ENCODE measurements at regions not wholly inside any gene's neighbourhood (a gene's known extent, or its start where the extent isn't known, plus 50 kb on each side); places are given as distances from the start of the nearest gene placed in this dataset.

DNA sequence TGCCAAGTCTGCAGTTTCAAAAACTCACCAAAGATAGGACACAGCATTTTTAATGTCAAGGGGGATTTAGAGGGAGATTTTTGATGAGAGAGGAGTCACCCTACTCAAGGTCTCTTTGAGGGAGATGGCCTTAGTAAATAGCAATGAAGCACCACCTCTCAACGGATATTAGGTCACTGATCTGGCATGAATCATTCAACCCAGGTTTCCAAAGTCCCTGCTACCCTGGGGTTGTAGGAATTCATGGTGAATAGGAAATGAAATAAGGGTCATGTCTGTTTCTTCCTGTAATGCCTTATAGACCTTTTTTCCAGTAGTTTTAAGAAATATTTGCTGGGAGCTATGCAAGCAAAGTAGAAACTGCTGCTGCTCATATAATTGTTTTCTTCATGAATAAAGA is 2154.9 kb downstream of the LRRC4C start:
- ATAC-seq (no peak), DNase-seq (no peak)
- ChIA-PET POLR2A (no interaction called here), CTCF (no interaction called here)
- intact Hi-C loops (cut with micrococcal nuclease), result no loop called here
- Mint-ChIP-seq H3K4me3 (no peak overlapping the region), H3K4me1 (ENCODE audit: low read depth) (no peaks in the 10 kb centered on the region), H3K9me3 (peaks cover 4% of the 10 kb centered on the region), H3K27me3 (no peaks in the 10 kb centered on the region), H3K36me3 (ENCODE audit: low read depth) (no peaks in the 10 kb centered on the region), H3K27ac (no peak overlapping the region)
- TF ChIP-seq, protein P1, sequence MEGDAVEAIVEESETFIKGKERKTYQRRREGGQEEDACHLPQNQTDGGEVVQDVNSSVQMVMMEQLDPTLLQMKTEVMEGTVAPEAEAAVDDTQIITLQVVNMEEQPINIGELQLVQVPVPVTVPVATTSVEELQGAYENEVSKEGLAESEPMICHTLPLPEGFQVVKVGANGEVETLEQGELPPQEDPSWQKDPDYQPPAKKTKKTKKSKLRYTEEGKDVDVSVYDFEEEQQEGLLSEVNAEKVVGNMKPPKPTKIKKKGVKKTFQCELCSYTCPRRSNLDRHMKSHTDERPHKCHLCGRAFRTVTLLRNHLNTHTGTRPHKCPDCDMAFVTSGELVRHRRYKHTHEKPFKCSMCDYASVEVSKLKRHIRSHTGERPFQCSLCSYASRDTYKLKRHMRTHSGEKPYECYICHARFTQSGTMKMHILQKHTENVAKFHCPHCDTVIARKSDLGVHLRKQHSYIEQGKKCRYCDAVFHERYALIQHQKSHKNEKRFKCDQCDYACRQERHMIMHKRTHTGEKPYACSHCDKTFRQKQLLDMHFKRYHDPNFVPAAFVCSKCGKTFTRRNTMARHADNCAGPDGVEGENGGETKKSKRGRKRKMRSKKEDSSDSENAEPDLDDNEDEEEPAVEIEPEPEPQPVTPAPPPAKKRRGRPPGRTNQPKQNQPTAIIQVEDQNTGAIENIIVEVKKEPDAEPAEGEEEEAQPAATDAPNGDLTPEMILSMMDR (IDR thresholded peaks at IDR 0.05), result no peak

DNA sequence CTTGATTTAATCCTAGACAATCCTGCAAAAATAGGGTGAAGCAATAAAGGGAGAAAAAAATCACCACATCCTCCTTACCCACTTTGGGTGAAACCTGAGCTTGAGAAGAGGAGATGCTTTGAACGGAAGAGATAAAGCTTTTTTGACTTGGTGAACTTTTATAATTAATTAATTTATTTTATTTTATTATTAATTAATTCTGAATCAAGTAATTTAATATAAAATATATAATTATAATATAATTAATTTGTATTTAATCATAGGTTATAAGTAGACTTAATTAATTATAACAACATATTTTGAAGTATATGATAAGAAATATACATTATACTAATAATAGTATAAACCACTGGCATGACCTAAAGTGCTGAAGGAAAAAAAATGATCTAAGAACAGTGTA is 2164.8 kb downstream of the LRRC4C start:
- ChIA-PET POLR2A (no interaction called here), CTCF (no interaction called here)
- TF ChIP-seq, protein P1 (IDR thresholded peaks at IDR 0.05), result no peak
- Mint-ChIP-seq H3K36me3 (ENCODE audit: low read depth) (no peaks in the 10 kb centered on the region), H3K9me3 (peaks cover 16% of the 10 kb centered on the region), H3K27me3 (no peaks in the 10 kb centered on the region), H3K4me3 (no peak overlapping the region), H3K4me1 (ENCODE audit: low read depth) (no peaks in the 10 kb centered on the region), H3K27ac (no peak overlapping the region)
- intact Hi-C loops (cut with micrococcal nuclease), result no loop called here
- DNase-seq, result no peak
- no peak for ATAC-seq

DNA sequence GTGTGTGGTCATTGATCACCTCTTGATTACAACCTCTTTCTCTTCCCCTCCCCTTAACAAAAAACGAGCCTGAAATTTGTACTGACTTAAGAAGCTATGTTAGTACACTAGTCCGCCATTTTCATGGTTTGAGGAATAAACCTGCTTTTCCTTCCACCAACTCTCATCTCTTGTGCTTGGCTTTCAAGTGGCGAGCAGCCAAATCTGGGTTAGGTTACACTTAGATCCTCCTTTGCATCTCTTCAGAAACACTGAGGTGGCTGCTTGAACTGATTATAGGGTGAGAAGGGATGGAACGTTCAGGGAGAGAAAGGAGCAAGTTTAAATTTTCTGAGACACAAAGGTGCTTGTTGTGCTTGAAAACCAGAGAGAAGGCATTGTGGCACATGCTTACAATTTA is 2171.4 kb downstream of the LRRC4C start:
- Mint-ChIP-seq H3K4me3 (no peak overlapping the region), H3K27ac (no peak overlapping the region), H3K36me3 (ENCODE audit: low read depth) (no peaks in the 10 kb centered on the region), H3K9me3 (peaks cover 19% of the 10 kb centered on the region), H3K4me1 (ENCODE audit: low read depth) (no peaks in the 10 kb centered on the region), H3K27me3 (no peaks in the 10 kb centered on the region)
- ChIA-PET POLR2A (no interaction called here), CTCF (no interaction called here)
- intact Hi-C loops (cut with micrococcal nuclease), result no loop called here
- DNase-seq, result no peak
- TF ChIP-seq, protein P1 (IDR thresholded peaks at IDR 0.05), result no peak
- ATAC-seq, result no peak

DNA sequence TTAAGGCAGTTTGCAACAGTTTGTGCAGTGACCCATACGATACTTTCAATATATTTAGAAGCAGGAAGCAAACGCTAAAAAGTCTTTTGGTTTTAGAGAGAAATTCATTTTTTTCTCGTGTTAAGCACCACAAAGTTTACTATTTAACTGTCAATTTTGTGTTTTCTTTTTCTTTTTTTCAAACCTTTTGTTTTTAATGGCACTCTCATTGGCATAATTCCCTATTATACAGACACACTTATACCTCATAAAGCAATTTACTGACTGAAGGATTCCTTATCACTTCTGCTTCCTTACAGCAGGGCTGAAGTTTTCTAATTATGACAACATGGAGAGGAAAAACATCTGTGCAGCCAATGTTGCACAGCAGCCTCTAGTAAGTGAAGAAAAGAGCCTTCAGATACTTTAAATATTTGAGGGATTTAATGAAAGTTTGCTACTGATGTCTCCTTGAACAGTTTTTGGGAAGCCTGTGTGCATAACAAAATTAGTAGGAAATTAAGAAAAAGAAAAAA is 2191.2 kb downstream of the LRRC4C start:
- no peaks in the 10 kb centered on the region for H3K27me3 Mint-ChIP-seq
- H3K27ac Mint-ChIP-seq, result no peak overlapping the region
- ChIA-PET CTCF (no interaction called here), POLR2A (no interaction called here)
- no peaks in the 10 kb centered on the region for H3K4me1 Mint-ChIP-seq (ENCODE audit: low read depth)
- TF ChIP-seq, protein P1 (IDR thresholded peaks at IDR 0.05), result no peak
- no peak overlapping the region for H3K4me3 Mint-ChIP-seq
- intact Hi-C loops (cut with micrococcal nuclease), result no loop called here
- H3K36me3 Mint-ChIP-seq (ENCODE audit: low read depth), result no peaks in the 10 kb centered on the region
- no peak for DNase-seq
- peaks cover 2% of the 10 kb centered on the region for H3K9me3 Mint-ChIP-seq
- no peak for ATAC-seq

DNA sequence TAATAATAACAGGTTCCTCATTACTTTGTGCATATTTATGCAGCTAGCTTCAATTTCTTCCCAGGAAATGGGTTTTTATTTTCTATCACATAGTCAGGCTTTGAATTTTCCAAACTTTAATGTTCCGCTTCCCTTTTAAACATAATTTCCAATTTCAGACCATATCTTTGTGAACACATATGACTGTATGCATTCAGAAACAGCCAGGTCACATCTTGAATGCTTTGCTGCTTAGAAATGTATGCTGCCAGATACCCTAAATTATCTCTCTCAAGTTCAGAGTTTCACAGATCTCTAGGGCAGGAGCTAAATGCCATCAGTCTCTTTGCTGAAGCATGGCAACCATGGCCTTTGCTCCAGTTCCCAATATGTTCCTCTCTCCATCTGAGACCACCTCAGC is 2203.8 kb downstream of the LRRC4C start:
- H3K36me3 Mint-ChIP-seq (ENCODE audit: low read depth), result no peaks in the 10 kb centered on the region
- H3K4me3 Mint-ChIP-seq, result no peak overlapping the region
- ATAC-seq, result no peak
- CTCF ChIA-PET, result no interaction called here
- POLR2A ChIA-PET, result no interaction called here
- H3K9me3 Mint-ChIP-seq, result peaks cover 27% of the 10 kb centered on the region
- H3K27me3 Mint-ChIP-seq, result no peaks in the 10 kb centered on the region
- intact Hi-C loops (cut with micrococcal nuclease), result no loop called here
- TF ChIP-seq, protein P1 (IDR thresholded peaks at IDR 0.05), result no peak
- DNase-seq, result no peak
- H3K27ac Mint-ChIP-seq, result no peak overlapping the region
- H3K4me1 Mint-ChIP-seq (ENCODE audit: low read depth), result no peaks in the 10 kb centered on the region

Measured in activated CD8-positive, alpha-beta T cell treated with anti-CD3 and anti-CD28 coated beads for 36 hours (primary cell).